ENCODE measurements at regions not wholly inside any gene's neighbourhood (a gene's known extent, or its start where the extent isn't known, plus 50 kb on each side); places are given as distances from the start of the nearest gene placed in this dataset.

GRCh38 chr10:85213493-85213892 is 885.1 kb downstream of the CCSER2 start:
- H3K27me3 ChIP-seq (ENCODE audit: insufficient read depth in 3 of 3, low read length in 2 of 3), result peaks cover 0 to 1% (median 0%) of the 10 kb centered on the region in 3 donors
- ATAC-seq, result no peak
- no peak for DNase-seq
- intact Hi-C loops (cut with DNase I), result no loop called here
- TF ChIP-seq CTCF (IDR thresholded peaks at IDR 0.05), result no peak
- no peaks in the 10 kb centered on the region for H3K4me1 ChIP-seq
- no peaks in the 10 kb centered on the region for H3K36me3 ChIP-seq (ENCODE audit: insufficient read depth in 1 of 2, low read depth in 1 of 2)
- 72 to 82% (median 74%) methylated on average over 1 of the region's 1 CpG for WGBS, 3 donors
- no peaks in the 10 kb centered on the region for H3K9me3 ChIP-seq
- H3K4me3 ChIP-seq, result no peak overlapping the region
- no peak overlapping the region for H3K27ac ChIP-seq

GRCh38 chr10:85222300-85222699 is 893.9 kb downstream of the CCSER2 start:
- no peaks in the 10 kb centered on the region for H3K4me1 ChIP-seq
- no peak overlapping the region for H3K27ac ChIP-seq
- ATAC-seq (no peak), DNase-seq (no peak)
- intact Hi-C loops (cut with DNase I), result no loop called here
- no peaks in the 10 kb centered on the region for H3K9me3 ChIP-seq
- no peaks in the 10 kb centered on the region for H3K36me3 ChIP-seq (ENCODE audit: insufficient read depth in 1 of 2, low read depth in 1 of 2)
- H3K4me3 ChIP-seq, result no peak overlapping the region
- WGBS, 3 donors, result 78 to 83% (median 82%) methylated on average over 2 of the region's 2 CpGs
- H3K27me3 ChIP-seq (ENCODE audit: insufficient read depth in 3 of 3, low read length in 2 of 3), result no peaks in the 10 kb centered on the region
- TF ChIP-seq CTCF (IDR thresholded peaks at IDR 0.05), result no peak

GRCh38 chr10:85224366-85224940 is 896.1 kb downstream of the CCSER2 start:
- ATAC-seq, result no peak

DNA sequence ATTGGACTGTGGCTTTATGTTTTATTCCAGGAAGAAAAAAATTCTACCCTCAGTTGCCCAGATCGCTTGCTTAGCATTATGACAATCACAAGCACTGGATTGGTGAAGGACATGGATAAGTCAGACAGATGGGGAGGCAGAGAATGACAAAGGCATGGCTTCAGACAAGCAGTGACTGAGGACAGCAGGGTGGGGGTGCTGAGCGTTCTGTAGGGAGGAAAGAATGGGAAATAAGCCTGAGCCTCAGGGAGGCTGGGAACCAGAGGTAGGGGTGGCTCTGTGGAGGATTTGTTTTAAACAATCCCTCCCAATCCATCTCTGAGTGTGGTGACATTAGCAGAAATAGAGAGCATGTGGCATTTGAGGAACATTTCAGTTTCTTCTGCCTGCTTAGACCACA is 896.9 kb downstream of the CCSER2 start:
- Histone ChIP-seq H3K4me1 (no peaks in the 10 kb centered on the region), H3K4me3 (no peak overlapping the region), H3K27ac (no peak overlapping the region), H3K36me3 (ENCODE audit: insufficient read depth in 1 of 2, low read depth in 1 of 2) (no peaks in the 10 kb centered on the region), H3K27me3 (ENCODE audit: insufficient read depth in 3 of 3, low read length in 2 of 3) (no peaks in the 10 kb centered on the region), H3K9me3 (no peaks in the 10 kb centered on the region)
- no peak for TF ChIP-seq CTCF (IDR thresholded peaks at IDR 0.05)
- intact Hi-C loops (cut with DNase I), result no loop called here
- WGBS, 3 donors, result 59 to 67% (median 62%) methylated on average over 2 of the region's 2 CpGs
- DNase-seq, result no peak
- no peak for ATAC-seq

More at GRCh38 chr10:85224366-85224940, 896.1 kb downstream of the CCSER2 start:
- DNase-seq, result no peak
- no peak for TF ChIP-seq CTCF (IDR thresholded peaks at IDR 0.05)
- intact Hi-C loops (cut with DNase I), result no loop called here
- WGBS, 3 donors, result 41 to 64% (median 46%) methylated on average over 6 of the region's 6 CpGs
- Histone ChIP-seq H3K27ac (no peak overlapping the region), H3K27me3 (ENCODE audit: insufficient read depth in 3 of 3, low read length in 2 of 3) (no peaks in the 10 kb centered on the region), H3K9me3 (no peaks in the 10 kb centered on the region), H3K4me3 (no peak overlapping the region), H3K4me1 (no peaks in the 10 kb centered on the region), H3K36me3 (ENCODE audit: insufficient read depth in 1 of 2, low read depth in 1 of 2) (no peaks in the 10 kb centered on the region)

- 48 to 53% (median 52%) methylated on average over 2 of the region's 2 CpGs for WGBS, 3 donors
Measured at GRCh38 chr10:85226596-85226995, 898.2 kb downstream of the CCSER2 start.

More at GRCh38 chr10:85226596-85226995, 898.2 kb downstream of the CCSER2 start:
- no peak for TF ChIP-seq CTCF (IDR thresholded peaks at IDR 0.05)
- Histone ChIP-seq H3K4me1 (no peaks in the 10 kb centered on the region), H3K27me3 (ENCODE audit: insufficient read depth in 3 of 3, low read length in 2 of 3) (no peaks in the 10 kb centered on the region), H3K27ac (no peak overlapping the region), H3K36me3 (ENCODE audit: insufficient read depth in 1 of 2, low read depth in 1 of 2) (no peaks in the 10 kb centered on the region), H3K9me3 (no peaks in the 10 kb centered on the region), H3K4me3 (no peak overlapping the region)
- intact Hi-C loops (cut with DNase I), result no loop called here
- ATAC-seq, result no peak
- DNase-seq, result no peak

Measured in psoas muscle (tissue), 7 donors.